ENCODE measurements at regions not wholly inside any gene's neighbourhood (a gene's known extent, or its start where the extent isn't known, plus 50 kb on each side); places are given as distances from the start of the nearest gene placed in this dataset.

GRCh38 chr13:80658705-80659104 is 317.8 kb upstream of the SPRY2 start:
- no peak overlapping the region for H2BK15ac ChIP-seq (ENCODE audit: low read depth, low read length)
- H2AK9ac ChIP-seq (replicated peaks; ENCODE audit: low read depth, low read length, poor library complexity), result no peak overlapping the region
- WGBS, 2 experiments (ENCODE audit: extremely low coverage in 2 of 2, insufficient read length in 1 of 2), result 100% methylated on average over 1 of the region's 16 CpGs; no CpG with 5 or more reads in 1 of the 2 experiments
- no peak overlapping the region for H3K27ac ChIP-seq (ENCODE audit: insufficient read depth, low read length)
- no peaks in the 10 kb centered on the region for H3K36me3 ChIP-seq (ENCODE audit: control insufficient read depth, insufficient read depth, low read length)
- no peak overlapping the region for H4K91ac ChIP-seq (ENCODE audit: insufficient read depth, low read depth, low read length)
- intact Hi-C loops (cut with micrococcal nuclease), result no loop called here
- POLR2A ChIA-PET (ENCODE audit: unreplicated experiment), result no interaction called here
- BruUV-seq (replicated peaks), result no TSS peak
- no peaks in the 10 kb centered on the region for H3K9me1 ChIP-seq (ENCODE audit: insufficient read depth, low read length)
- CTCF ChIA-PET, result interaction anchor here (0.6 kb wide), 1 partner anchor 883 kb away, joined by 3 read pairs; no protein-coding TSS in a partner anchor
- H2BK20ac ChIP-seq (ENCODE audit: low read depth, low read length), result no peak overlapping the region
- H3K4me2 ChIP-seq (ENCODE audit: low read depth, low read length), result no peak overlapping the region
- peaks cover 20% of the 10 kb centered on the region for H3K9me3 ChIP-seq (ENCODE audit: control insufficient read depth, insufficient read depth, low read length)
- no peak overlapping the region for H2BK5ac ChIP-seq (ENCODE audit: low read depth, low read length, poor library complexity, severe bottlenecking)
- no peaks in the 10 kb centered on the region for H3K79me1 ChIP-seq (ENCODE audit: low read depth in 1 of 2, low read length in 2 of 2)
- no peak overlapping the region for H3K56ac ChIP-seq (ENCODE audit: extremely low read depth, insufficient read depth, low read length)
- H4K5ac ChIP-seq (ENCODE audit: low read depth, low read length), result no peak overlapping the region
- no peak for ATAC-seq (ENCODE audit: low read depth)
- no peak overlapping the region for H2AK5ac ChIP-seq (ENCODE audit: low read depth, low read length)
- H2BK120ac ChIP-seq (ENCODE audit: low read depth, low read length), result no peak overlapping the region
- dilution Hi-C loops (cut with HindIII; ENCODE audit: low sequenced_read_pairs, unreplicated experiment), result no loop called here
- H4K8ac ChIP-seq (ENCODE audit: low read depth in 2 of 2, low read length in 2 of 2), result no peak overlapping the region
- no peaks in the 10 kb centered on the region for H3K27me3 ChIP-seq (ENCODE audit: control insufficient read depth, insufficient read depth, low read length)
- no peak overlapping the region for H3K4ac ChIP-seq (ENCODE audit: low read depth, low read length)
- H3K23ac ChIP-seq (ENCODE audit: low read depth, low read length), result no peak overlapping the region
- H3K4me3 ChIP-seq (ENCODE audit: insufficient read depth, low read depth, low read length), result no peak overlapping the region
- no peak overlapping the region for H3K9ac ChIP-seq (ENCODE audit: low read depth, low read length)
- H3K18ac ChIP-seq (ENCODE audit: low read depth, low read length), result no peak overlapping the region
- in situ Hi-C loops (cut with MboI; ENCODE audit: low sequenced_read_pairs), result no loop called here
- no peak for TF ChIP-seq SMC3 (IDR thresholded peaks at IDR 0.05; ENCODE audit: low read depth, low read length)
- TF ChIP-seq BHLHE40 (IDR thresholded peaks at IDR 0.05; ENCODE audit: low read depth, low read length), result no peak
- TF ChIP-seq MAZ (IDR thresholded peaks at IDR 0.05; ENCODE audit: borderline replicate concordance, low read depth, low read length), result no peak
- TF ChIP-seq RFX5 (IDR thresholded peaks at IDR 0.05; ENCODE audit: low read depth, low read length), result no peak
- TF ChIP-seq ELK1 (IDR thresholded peaks at IDR 0.05; ENCODE audit: borderline replicate concordance, low read depth, low read length), result no peak
- TF ChIP-seq USF2 (IDR thresholded peaks at IDR 0.05; ENCODE audit: low read depth, low read length), result no peak
- TF ChIP-seq MAFK (IDR thresholded peaks at IDR 0.05; ENCODE audit: low read depth, low read length), result no peak
- no peak for TF ChIP-seq RAD21 (IDR thresholded peaks at IDR 0.05; ENCODE audit: low read length)
- no peak for TF ChIP-seq RCOR1 (IDR thresholded peaks at IDR 0.05; ENCODE audit: insufficient replicate concordance, low read length)
- TF ChIP-seq POLR2A (IDR thresholded peaks at IDR 0.05; ENCODE audit: low read depth, low read length), result no peak
- no peak for TF ChIP-seq CEBPB (IDR thresholded peaks at IDR 0.05; ENCODE audit: low read depth, low read length)
- no peak for TF ChIP-seq FOS (IDR thresholded peaks at IDR 0.05; ENCODE audit: low read depth, low read length)
- no peak for TF ChIP-seq NFE2L2 (IDR thresholded peaks at IDR 0.05; ENCODE audit: low read depth, low read length)
- no peaks in the 10 kb centered on the region for H3K4me1 ChIP-seq (ENCODE audit: control insufficient read depth, insufficient read depth, low read length)
- no peak overlapping the region for H3K14ac ChIP-seq (replicated peaks; ENCODE audit: low read depth, low read length)
- DNase-seq, result no peak
- H4K20me1 ChIP-seq (ENCODE audit: insufficient read depth, low read length), result no peaks in the 10 kb centered on the region
- H2AFZ ChIP-seq (replicated peaks; ENCODE audit: low read length, poor library complexity), result no peak overlapping the region

Measured in IMR-90 (cell line).